WTC11 (cell line): ENCODE measurements at regions not wholly inside any gene's neighbourhood (a gene's known extent, or its start where the extent isn't known, plus 50 kb on each side); places are given as distances from the start of the nearest gene placed in this dataset.

Source experiments
- ATAC-seq: fragments of 200-7000 bp; cut with Tn5 transposase; 2 replicates; pipeline ENCODE4 v1.10.0; 2021; ENCODE audit warnings: mild to moderate bottlenecking, moderate library complexity
- CTCF ChIA-PET: fragments of 300-600 bp; sonication (Branson Sonifier 250); formaldehyde crosslinking; loops from one replicate; lab custom pipeline; 2021; ENCODE audit warnings: antibody characterized with exemption; lab: Charles Lee
- POLR2A ChIA-PET: fragments of 350-600 bp; sonication (Branson Sonifier 250); formaldehyde crosslinking; loops from one replicate; lab custom pipeline; 2021; ENCODE audit warnings: antibody characterized with exemption; lab: Charles Lee
- DNase-seq: peaks from one replicate; pipeline ENCODE4 v3.0.0; 2021; ENCODE audit warnings: low spot score
- H3K27ac Mint-ChIP-seq: 2 replicates; pipeline ENCODE4 v1.8.0; 2021; ENCODE audit warnings: mixed read lengths
- H3K27me3 Mint-ChIP-seq: 2 replicates; pipeline ENCODE4 v1.8.0; 2021; ENCODE audit warnings: low read depth, mild to moderate bottlenecking, moderate library complexity, mixed read lengths
- H3K36me3 Mint-ChIP-seq: 2 replicates; pipeline ENCODE4 v1.8.0; 2021; ENCODE audit warnings: mixed read lengths
- H3K4me1 Mint-ChIP-seq: 2 replicates; pipeline ENCODE4 v1.8.0; 2022; ENCODE audit warnings: mixed read lengths
- H3K4me3 Mint-ChIP-seq: 2 replicates; pipeline ENCODE4 v1.8.0; 2021; ENCODE audit warnings: mild to moderate bottlenecking, moderate library complexity, mixed read lengths
- H3K9me3 Mint-ChIP-seq: 2 replicates; pipeline ENCODE4 v1.8.0; 2021; ENCODE audit warnings: mixed read lengths
- ATF2 ChIP-seq: sonication (generic); formaldehyde crosslinking; IDR thresholded peaks from 2 replicates; pipeline ENCODE4 v1.8.1; 2022; ENCODE audit warnings: low read depth, missing genetic modification reagents, borderline replicate concordance
- ATF3 ChIP-seq: sonication (generic); formaldehyde crosslinking; conservative IDR thresholded peaks from 2 replicates; pipeline ENCODE4 v1.8.1; 2022; ENCODE audit warnings: mild to moderate bottlenecking, missing genetic modification reagents
- ATF6 ChIP-seq: sonication (generic); formaldehyde crosslinking; IDR thresholded peaks from 2 replicates; pipeline ENCODE4 v1.8.1; 2023; ENCODE audit warnings: mild to moderate bottlenecking, missing genetic modification reagents
- EMX1 ChIP-seq: fragments of 250-450 bp; sonication (Bioruptor Pico); IDR thresholded peaks from 2 replicates; pipeline ENCODE4 v1.8.0; 2021; ENCODE audit warnings: mild to moderate bottlenecking
- GABPB1 ChIP-seq: sonication (generic); formaldehyde crosslinking; IDR thresholded peaks from 2 replicates; pipeline ENCODE4 v1.8.1; 2023; ENCODE audit warnings: mild to moderate bottlenecking, missing genetic modification reagents
- GTF2I ChIP-seq: fragments of 250-450 bp; sonication (Bioruptor Pico); conservative IDR thresholded peaks from 2 replicates; pipeline ENCODE4 v1.4.0; 2021; ENCODE audit warnings: mild to moderate bottlenecking
- MYBL2 ChIP-seq: sonication (generic); formaldehyde crosslinking; IDR thresholded peaks from 2 replicates; pipeline ENCODE4 v1.8.1; 2023; ENCODE audit warnings: mild to moderate bottlenecking, moderate library complexity, missing genetic modification reagents
- NFYB ChIP-seq: sonication (generic); formaldehyde crosslinking; conservative IDR thresholded peaks from 2 replicates; pipeline ENCODE4 v1.8.0; 2022; ENCODE audit warnings: low read depth, missing genetic modification reagents
- NR3C1 ChIP-seq: sonication (generic); formaldehyde crosslinking; conservative IDR thresholded peaks from 2 replicates; pipeline ENCODE4 v1.8.1; 2023; ENCODE audit warnings: low read depth, mild to moderate bottlenecking, missing genetic modification reagents
- RORB ChIP-seq: fragments of 250-450 bp; sonication (Bioruptor Pico); IDR thresholded peaks from 2 replicates; pipeline ENCODE4 v1.9.0; 2021; ENCODE audit warnings: mild to moderate bottlenecking
- SP1 ChIP-seq: sonication (generic); formaldehyde crosslinking; conservative IDR thresholded peaks from 2 replicates; pipeline ENCODE4 v1.8.1; 2022; ENCODE audit warnings: missing genetic modification reagents
- USF1 ChIP-seq: sonication (generic); formaldehyde crosslinking; IDR thresholded peaks from 2 replicates; pipeline ENCODE4 v1.8.0; 2022; ENCODE audit warnings: mild to moderate bottlenecking, missing genetic modification reagents
- TF ChIP-seq, protein P1 (sequence below): sonication (generic); formaldehyde crosslinking; IDR thresholded peaks from 2 replicates; pipeline ENCODE4 v1.8.0; 2022; ENCODE audit warnings: missing genetic modification reagents
- TF ChIP-seq, protein P2 (sequence below): sonication (generic); formaldehyde crosslinking; IDR thresholded peaks from 2 replicates; pipeline ENCODE4 v1.8.0; 2022; ENCODE audit warnings: mild to moderate bottlenecking, missing genetic modification reagents
- TF ChIP-seq, protein P3 (sequence below): sonication (generic); formaldehyde crosslinking; IDR thresholded peaks from 2 replicates; pipeline ENCODE4 v1.8.1; 2022; ENCODE audit warnings: mild to moderate bottlenecking, missing genetic modification reagents, moderate library complexity, borderline replicate concordance
- TF ChIP-seq, protein P4 (sequence below): sonication (generic); formaldehyde crosslinking; IDR thresholded peaks from 2 replicates; pipeline ENCODE4 v1.8.1; 2023; ENCODE audit warnings: mild to moderate bottlenecking, missing genetic modification reagents, moderate library complexity
- TF ChIP-seq, protein P5 (sequence below): fragments of 250-450 bp; sonication (Bioruptor Pico); IDR thresholded peaks from 2 replicates; pipeline ENCODE4 v1.9.0; 2021; ENCODE audit warnings: mild to moderate bottlenecking

DNA sequence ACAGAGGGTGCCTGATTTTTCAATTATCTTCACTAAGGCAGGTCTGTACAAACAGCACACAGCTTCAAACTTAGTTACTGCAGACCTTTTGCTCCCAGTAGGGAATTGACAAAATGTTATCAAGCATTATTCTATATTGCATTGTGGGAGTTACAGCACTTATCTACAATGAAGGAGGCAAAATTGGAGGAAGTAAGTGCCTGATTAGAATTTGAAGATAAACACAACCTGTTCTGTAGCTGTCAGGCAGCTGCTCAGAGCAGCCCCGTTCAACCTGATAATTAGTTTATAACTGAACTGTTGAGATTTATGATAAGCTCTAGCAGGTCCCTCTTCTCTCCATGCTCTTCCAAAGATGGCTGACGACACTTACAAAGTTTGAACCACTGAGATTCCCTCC is 364.4 kb upstream of the CYRIA start (continued):
- TF ChIP-seq EMX1 (no peak), MYBL2 (CRISPR knock-in tag) (no peak), ATF2 (CRISPR knock-in tag) (no peak)
- TF ChIP-seq, protein P1, sequence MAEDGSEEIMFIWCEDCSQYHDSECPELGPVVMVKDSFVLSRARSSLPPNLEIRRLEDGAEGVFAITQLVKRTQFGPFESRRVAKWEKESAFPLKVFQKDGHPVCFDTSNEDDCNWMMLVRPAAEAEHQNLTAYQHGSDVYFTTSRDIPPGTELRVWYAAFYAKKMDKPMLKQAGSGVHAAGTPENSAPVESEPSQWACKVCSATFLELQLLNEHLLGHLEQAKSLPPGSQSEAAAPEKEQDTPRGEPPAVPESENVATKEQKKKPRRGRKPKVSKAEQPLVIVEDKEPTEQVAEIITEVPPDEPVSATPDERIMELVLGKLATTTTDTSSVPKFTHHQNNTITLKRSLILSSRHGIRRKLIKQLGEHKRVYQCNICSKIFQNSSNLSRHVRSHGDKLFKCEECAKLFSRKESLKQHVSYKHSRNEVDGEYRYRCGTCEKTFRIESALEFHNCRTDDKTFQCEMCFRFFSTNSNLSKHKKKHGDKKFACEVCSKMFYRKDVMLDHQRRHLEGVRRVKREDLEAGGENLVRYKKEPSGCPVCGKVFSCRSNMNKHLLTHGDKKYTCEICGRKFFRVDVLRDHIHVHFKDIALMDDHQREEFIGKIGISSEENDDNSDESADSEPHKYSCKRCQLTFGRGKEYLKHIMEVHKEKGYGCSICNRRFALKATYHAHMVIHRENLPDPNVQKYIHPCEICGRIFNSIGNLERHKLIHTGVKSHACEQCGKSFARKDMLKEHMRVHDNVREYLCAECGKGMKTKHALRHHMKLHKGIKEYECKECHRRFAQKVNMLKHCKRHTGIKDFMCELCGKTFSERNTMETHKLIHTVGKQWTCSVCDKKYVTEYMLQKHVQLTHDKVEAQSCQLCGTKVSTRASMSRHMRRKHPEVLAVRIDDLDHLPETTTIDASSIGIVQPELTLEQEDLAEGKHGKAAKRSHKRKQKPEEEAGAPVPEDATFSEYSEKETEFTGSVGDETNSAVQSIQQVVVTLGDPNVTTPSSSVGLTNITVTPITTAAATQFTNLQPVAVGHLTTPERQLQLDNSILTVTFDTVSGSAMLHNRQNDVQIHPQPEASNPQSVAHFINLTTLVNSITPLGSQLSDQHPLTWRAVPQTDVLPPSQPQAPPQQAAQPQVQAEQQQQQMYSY (CRISPR knock-in tag): no peak
- TF ChIP-seq, all 79 proteins: peak for 0

- no peak for DNase-seq
- TF ChIP-seq GTF2I (CRISPR knock-in tag): no peak
- TF ChIP-seq GABPB1: no peak
- TF ChIP-seq ATF3 (CRISPR knock-in tag): no peak
- TF ChIP-seq ATF6 (CRISPR knock-in tag): no peak
- no peak for TF ChIP-seq NFYB (CRISPR knock-in tag)
- TF ChIP-seq SP1 (CRISPR knock-in tag): no peak
- TF ChIP-seq, protein P2, sequence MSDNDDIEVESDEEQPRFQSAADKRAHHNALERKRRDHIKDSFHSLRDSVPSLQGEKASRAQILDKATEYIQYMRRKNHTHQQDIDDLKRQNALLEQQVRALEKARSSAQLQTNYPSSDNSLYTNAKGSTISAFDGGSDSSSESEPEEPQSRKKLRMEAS (CRISPR knock-in tag): no peak
- TF ChIP-seq, protein P3, sequence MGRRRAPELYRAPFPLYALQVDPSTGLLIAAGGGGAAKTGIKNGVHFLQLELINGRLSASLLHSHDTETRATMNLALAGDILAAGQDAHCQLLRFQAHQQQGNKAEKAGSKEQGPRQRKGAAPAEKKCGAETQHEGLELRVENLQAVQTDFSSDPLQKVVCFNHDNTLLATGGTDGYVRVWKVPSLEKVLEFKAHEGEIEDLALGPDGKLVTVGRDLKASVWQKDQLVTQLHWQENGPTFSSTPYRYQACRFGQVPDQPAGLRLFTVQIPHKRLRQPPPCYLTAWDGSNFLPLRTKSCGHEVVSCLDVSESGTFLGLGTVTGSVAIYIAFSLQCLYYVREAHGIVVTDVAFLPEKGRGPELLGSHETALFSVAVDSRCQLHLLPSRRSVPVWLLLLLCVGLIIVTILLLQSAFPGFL (CRISPR knock-in tag): no peak
- TF ChIP-seq, protein P4, sequence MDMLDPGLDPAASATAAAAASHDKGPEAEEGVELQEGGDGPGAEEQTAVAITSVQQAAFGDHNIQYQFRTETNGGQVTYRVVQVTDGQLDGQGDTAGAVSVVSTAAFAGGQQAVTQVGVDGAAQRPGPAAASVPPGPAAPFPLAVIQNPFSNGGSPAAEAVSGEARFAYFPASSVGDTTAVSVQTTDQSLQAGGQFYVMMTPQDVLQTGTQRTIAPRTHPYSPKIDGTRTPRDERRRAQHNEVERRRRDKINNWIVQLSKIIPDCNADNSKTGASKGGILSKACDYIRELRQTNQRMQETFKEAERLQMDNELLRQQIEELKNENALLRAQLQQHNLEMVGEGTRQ (CRISPR knock-in tag): no peak
- TF ChIP-seq NR3C1 (CRISPR knock-in tag): no peak
- no peak for TF ChIP-seq RORB
- TF ChIP-seq USF1 (CRISPR knock-in tag): no peak
- TF ChIP-seq, protein P5, sequence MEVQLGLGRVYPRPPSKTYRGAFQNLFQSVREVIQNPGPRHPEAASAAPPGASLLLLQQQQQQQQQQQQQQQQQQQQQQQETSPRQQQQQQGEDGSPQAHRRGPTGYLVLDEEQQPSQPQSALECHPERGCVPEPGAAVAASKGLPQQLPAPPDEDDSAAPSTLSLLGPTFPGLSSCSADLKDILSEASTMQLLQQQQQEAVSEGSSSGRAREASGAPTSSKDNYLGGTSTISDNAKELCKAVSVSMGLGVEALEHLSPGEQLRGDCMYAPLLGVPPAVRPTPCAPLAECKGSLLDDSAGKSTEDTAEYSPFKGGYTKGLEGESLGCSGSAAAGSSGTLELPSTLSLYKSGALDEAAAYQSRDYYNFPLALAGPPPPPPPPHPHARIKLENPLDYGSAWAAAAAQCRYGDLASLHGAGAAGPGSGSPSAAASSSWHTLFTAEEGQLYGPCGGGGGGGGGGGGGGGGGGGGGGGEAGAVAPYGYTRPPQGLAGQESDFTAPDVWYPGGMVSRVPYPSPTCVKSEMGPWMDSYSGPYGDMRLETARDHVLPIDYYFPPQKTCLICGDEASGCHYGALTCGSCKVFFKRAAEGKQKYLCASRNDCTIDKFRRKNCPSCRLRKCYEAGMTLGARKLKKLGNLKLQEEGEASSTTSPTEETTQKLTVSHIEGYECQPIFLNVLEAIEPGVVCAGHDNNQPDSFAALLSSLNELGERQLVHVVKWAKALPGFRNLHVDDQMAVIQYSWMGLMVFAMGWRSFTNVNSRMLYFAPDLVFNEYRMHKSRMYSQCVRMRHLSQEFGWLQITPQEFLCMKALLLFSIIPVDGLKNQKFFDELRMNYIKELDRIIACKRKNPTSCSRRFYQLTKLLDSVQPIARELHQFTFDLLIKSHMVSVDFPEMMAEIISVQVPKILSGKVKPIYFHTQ: no peak
- no peaks in the 10 kb centered on the region for H3K36me3 Mint-ChIP-seq
- no peak for ATAC-seq
- no peak overlapping the region for H3K27ac Mint-ChIP-seq
- ChIA-PET CTCF (no interaction called here), POLR2A (no interaction called here)
- no peaks in the 10 kb centered on the region; the same call in 1 of the 2 replicates for H3K27me3 Mint-ChIP-seq
- peaks cover 5% of the 10 kb centered on the region for H3K9me3 Mint-ChIP-seq
- H3K4me3 Mint-ChIP-seq: no peak overlapping the region
- H3K4me1 Mint-ChIP-seq: no peaks in the 10 kb centered on the region
Observed at GRCh38 chr2:17012297-17012696, 346.7 kb upstream of the CYRIA start.
